HepG2 (cell line): ENCODE measurements at regions not wholly inside any gene's neighbourhood (a gene's known extent, or its start where the extent isn't known, plus 50 kb on each side); places are given as distances from the start of the nearest gene placed in this dataset.

ENCODE experiments used
- ATAC-seq: fragments of 200-7000 bp; cut with Tn5 transposase; 3 replicates; pipeline ENCODE4 v1.9.1; 2020; ENCODE audit warnings: mild to moderate bottlenecking, moderate library complexity
- BruUV-seq: library from RNA; stranded (reverse); fragments of 400-500 nt; replicated peaks from 2 replicates; lab custom pipeline; 2021; lab: Mats Ljungman, UMichigan
- CTCF ChIA-PET: fragments of 300-600 bp; formaldehyde crosslinking; extraction: SDS; loops from one replicate; lab custom pipeline; 2021; ENCODE audit warnings: low total read pairs, inconsistent platforms, low intra/inter-chr PET ratio; lab: Yijun Ruan, JAX
- POLR2A ChIA-PET: fragments of 350-600 bp; sonication (Branson Sonifier 250); formaldehyde crosslinking; loops from one replicate; lab custom pipeline; 2020; ENCODE audit warnings: antibody characterized with exemption, inconsistent platforms; lab: Yijun Ruan, JAX
- DNase-seq: peaks from one replicate; pipeline ENCODE4 v3.0.0-alpha.2; 2015; ENCODE audit warnings: low spot score
- FAIRE-seq: peaks from 3 replicates; lab custom pipeline; 2011; peaks lifted over from hg19 to GRCh38; lab: Jason Lieb, UNC
- H2AFZ ChIP-seq: one replicate; pipeline ENCODE4 v1.6.1; 2011; ENCODE audit warnings: low read length, inconsistent platforms
- H3K27ac ChIP-seq: fragments of 300-600 bp; 3 replicates; pipeline ENCODE4 v1.8.0; 2011; ENCODE audit warnings: mixed run types, mild to moderate bottlenecking, mixed read lengths, low read length, inconsistent platforms; ENCODE audit not compliant: insufficient read depth; ENCODE audit errors: extremely low read length
- H3K27me3 ChIP-seq, 2 experiments: fragments of 200-600 bp in 1 of 2; 2 replicates in 1 of 2; 3 replicates in 1 of 2; pipeline versions ENCODE4 v1.6.0 to v1.8.0; 2011; ENCODE audit warnings: low read length in 2 of 2, mild to moderate bottlenecking in 2 of 2, moderate library complexity in 2 of 2, inconsistent platforms in 1 of 2; ENCODE audit not compliant: insufficient read depth in 2 of 2, control insufficient read depth in 1 of 2
- H3K36me3 ChIP-seq, 2 experiments: fragments of 200-600 bp in 1 of 2; replicated peaks in 1 of 2; 2 replicates in 1 of 2; 3 replicates in 1 of 2; pipeline versions ENCODE4 v1.5.1 to v1.8.0; 2011; ENCODE audit warnings: low read length in 2 of 2, inconsistent platforms in 1 of 2; ENCODE audit not compliant: insufficient read depth in 2 of 2, control insufficient read depth in 1 of 2
- H3K4me1 ChIP-seq: 2 replicates; pipeline ENCODE4 v1.5.1; 2012; ENCODE audit warnings: low read length, inconsistent platforms; ENCODE audit not compliant: insufficient read depth
- H3K4me2 ChIP-seq: 2 replicates; pipeline ENCODE4 v1.6.0; 2011; ENCODE audit warnings: low read depth, low read length, inconsistent platforms
- H3K4me3 ChIP-seq, 3 experiments: fragments of 200-600 bp in 1 of 3; sonication (generic), shearing (Covaris generic) in 1 of 3; replicated peaks in 1 of 3; 2 replicates each; pipeline ENCODE4 v1.5.1; 2011 to 2016; ENCODE audit warnings: low read length in 3 of 3, inconsistent platforms in 2 of 3, low read depth in 2 of 3, mild to moderate bottlenecking in 2 of 3, control low read depth in 1 of 3, mixed read lengths in 1 of 3; ENCODE audit not compliant: insufficient read depth in 1 of 3
- H3K79me2 ChIP-seq: one replicate; pipeline ENCODE4 v1.6.1; 2011; ENCODE audit warnings: low read length, inconsistent platforms; ENCODE audit not compliant: insufficient read depth
- H3K9ac ChIP-seq: 2 replicates; pipeline ENCODE4 v1.6.0; 2011; ENCODE audit warnings: mild to moderate bottlenecking, low read depth, low read length, inconsistent platforms; ENCODE audit not compliant: insufficient read depth
- H3K9me3 ChIP-seq: 2 replicates; pipeline ENCODE4 v1.5.1; 2012; ENCODE audit warnings: mild to moderate bottlenecking, low read length
- H4K20me1 ChIP-seq: 2 replicates; pipeline ENCODE4 v1.6.0; 2011; ENCODE audit warnings: inconsistent platforms, mild to moderate bottlenecking, low read length, moderate library complexity; ENCODE audit not compliant: insufficient read depth
- EP300 ChIP-seq, 3 experiments: sonication (generic) in 1 of 3; formaldehyde crosslinking in 1 of 3; IDR thresholded peaks; 2 replicates each; pipeline versions ENCODE4 v1.5.1 to v1.6.1; 2011 to 2020; ENCODE audit warnings: low read depth in 2 of 3, low read length in 2 of 3, borderline replicate concordance in 1 of 3, improper control_type of control experiment in 1 of 3, mild to moderate bottlenecking in 1 of 3, missing genetic modification reagents in 1 of 3, moderate library complexity in 1 of 3
- GMEB1 ChIP-seq: sonication (generic); formaldehyde crosslinking; IDR thresholded peaks from 2 replicates; pipeline ENCODE4 v1.5.1; 2020; ENCODE audit warnings: missing genetic modification reagents, mild to moderate bottlenecking, borderline replicate concordance
- MEIS1 ChIP-seq: sonication (generic); formaldehyde crosslinking; IDR thresholded peaks from 2 replicates; pipeline ENCODE4 v1.9.0; 2021; ENCODE audit warnings: mild to moderate bottlenecking, missing genetic modification reagents, moderate library complexity, borderline replicate concordance
- NKX3-1 ChIP-seq: sonication (generic); formaldehyde crosslinking; IDR thresholded peaks from 2 replicates; pipeline ENCODE4 v1.5.0; 2020; ENCODE audit warnings: missing genetic modification reagents
- NR2F6 ChIP-seq, 2 experiments: IDR thresholded peaks; 2 replicates each; pipeline ENCODE4 v1.6.1; 2016; ENCODE audit warnings: antibody characterized with exemption in 1 of 2, mild to moderate bottlenecking in 1 of 2
- PHF5A ChIP-seq: IDR thresholded peaks from one replicate; pipeline ENCODE4 v1.6.1; 2018; ENCODE audit warnings: low read depth, missing genetic modification reagents; ENCODE audit not compliant: unreplicated experiment
- RAD51 ChIP-seq: fragments of 450-650 bp; IDR thresholded peaks from 2 replicates; pipeline ENCODE4 v1.6.1; 2016; ENCODE audit warnings: borderline replicate concordance
- SRSF4 ChIP-seq: fragments of 200-400 bp; formaldehyde crosslinking; IDR thresholded peaks from one replicate; pipeline ENCODE4 v1.6.1; 2018; ENCODE audit warnings: mild to moderate bottlenecking, low read depth, low read length, moderate library complexity; ENCODE audit not compliant: poor library complexity, severe bottlenecking
- TRIM24 ChIP-seq: sonication (generic); formaldehyde crosslinking; IDR thresholded peaks from 2 replicates; pipeline ENCODE4 v1.8.0; 2022; ENCODE audit warnings: mild to moderate bottlenecking, missing genetic modification reagents
- ZNF20 ChIP-seq: sonication (generic); formaldehyde crosslinking; IDR thresholded peaks from 2 replicates; pipeline ENCODE4 v1.4.0; 2020; ENCODE audit warnings: mild to moderate bottlenecking, moderate library complexity, missing genetic modification reagents
- ZNF326 ChIP-seq: sonication (generic); formaldehyde crosslinking; IDR thresholded peaks from 2 replicates; pipeline ENCODE4 v1.4.0; 2020; ENCODE audit warnings: missing genetic modification reagents, borderline replicate concordance
- ZNF569 ChIP-seq: sonication (generic); formaldehyde crosslinking; IDR thresholded peaks from 2 replicates; pipeline ENCODE4 v1.5.0; 2020; ENCODE audit warnings: mild to moderate bottlenecking, missing genetic modification reagents, moderate library complexity, borderline replicate concordance
- ZNF746 ChIP-seq: sonication (generic); formaldehyde crosslinking; IDR thresholded peaks from 2 replicates; pipeline ENCODE4 v1.8.0; 2022; ENCODE audit warnings: mild to moderate bottlenecking, missing genetic modification reagents
- WGBS: methylation state at CpG from one replicate; pipeline ENCODE4 v1.1.6; 2017; ENCODE audit warnings: low lambda C conversion rate; 5-methylcytosine and 5-hydroxymethylcytosine counted together
- in situ Hi-C: cut with HindIII; loops from 2 replicates; pipeline ENCODE4 v1.10.0; 2017; ENCODE audit warnings: low pct_unique_long_range_greater_than_20kb; ENCODE audit not compliant: extremely low pct_ligation_motif_present
- intact Hi-C: fragments of 100-400 bp; cut with micrococcal nuclease; formaldehyde crosslinking; loops from one replicate; pipeline ENCODE4 v1.10.0; 2022; ENCODE audit not compliant: unreplicated experiment
- TF ChIP-seq, protein P1 (sequence below): sonication (generic); formaldehyde crosslinking; IDR thresholded peaks from 2 replicates; pipeline ENCODE4 v1.5.0; 2020; ENCODE audit warnings: mild to moderate bottlenecking, missing genetic modification reagents

- H3K27me3 ChIP-seq, result no peaks in the 10 kb centered on the region
- in situ Hi-C loops (no loop called here), intact Hi-C loops (no loop called here)
- no peak overlapping the region for H3K27ac ChIP-seq
- peaks cover 50% of the 10 kb centered on the region for H3K9me3 ChIP-seq
- DNase-seq (no peak), FAIRE-seq (no peak), ATAC-seq (no peak)
- H2AFZ ChIP-seq, result no peak overlapping the region
- CTCF ChIA-PET, result no interaction called here
- no peak overlapping the region for H3K9ac ChIP-seq
- no peaks in the 10 kb centered on the region for H3K4me1 ChIP-seq
- no peaks in the 10 kb centered on the region for H3K79me2 ChIP-seq
- no peaks in the 10 kb centered on the region for H4K20me1 ChIP-seq
- BruUV-seq, result no TSS peak
- TF ChIP-seq NR2F6 (IDR thresholded peaks at IDR 0.05) (no peak), NR2F6 (CRISPR knock-in tag; IDR thresholded peaks at IDR 0.05) (no peak), PHF5A (CRISPR knock-in tag) (no peak), TRIM24 (CRISPR knock-in tag) (no peak), RAD51 (no peak)
- no peaks in the 10 kb centered on the region for H3K36me3 ChIP-seq
- 0% methylated on average over 1 of the region's 1 CpG for WGBS
- POLR2A ChIA-PET, result no interaction called here
- no peak overlapping the region for H3K4me2 ChIP-seq
- no peak overlapping the region for H3K4me3 ChIP-seq
Measured at GRCh38 chr13:55439450-55439849, 1701.3 kb upstream of the PRR20A start.

DNA sequence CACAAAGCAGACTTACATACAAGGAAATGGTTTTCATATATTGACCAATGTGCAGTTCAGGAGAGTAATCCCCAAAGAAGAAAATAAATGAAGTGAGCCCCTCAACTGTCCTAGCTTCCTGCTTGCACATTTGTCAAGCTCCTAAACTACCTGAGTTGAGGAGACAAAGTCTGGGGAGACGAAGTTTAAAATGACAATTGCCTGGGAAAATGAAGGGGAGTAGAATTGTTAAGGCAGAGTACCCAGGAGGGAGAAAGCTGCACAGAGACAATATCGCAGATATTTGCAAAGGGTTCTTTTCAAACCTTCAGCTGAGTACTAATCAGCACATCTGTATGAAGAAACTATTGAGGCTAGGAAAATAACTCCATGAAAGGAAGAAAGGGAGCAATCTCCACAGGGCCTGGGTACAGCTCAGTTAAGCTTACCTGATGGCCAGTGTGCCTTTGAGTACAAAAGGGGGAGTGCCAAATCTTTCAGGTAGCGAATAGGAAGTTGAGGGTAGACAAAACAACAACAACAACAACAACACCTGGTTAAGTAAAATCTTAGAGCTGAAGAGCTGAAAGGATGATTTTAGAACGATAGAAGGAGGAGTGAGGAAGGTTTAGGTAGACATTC is 1700.1 kb upstream of the PRR20A start:
- DNase-seq (no peak), ATAC-seq (no peak), FAIRE-seq (no peak)
- Histone ChIP-seq H3K27ac (no peak overlapping the region), H2AFZ (no peak overlapping the region), H3K4me3 (no peak overlapping the region), H3K36me3 (no peaks in the 10 kb centered on the region), H4K20me1 (no peaks in the 10 kb centered on the region), H3K79me2 (no peaks in the 10 kb centered on the region), H3K9me3 (peaks cover 40% of the 10 kb centered on the region), H3K4me2 (no peak overlapping the region), H3K9ac (no peak overlapping the region), H3K27me3 (no peaks in the 10 kb centered on the region), H3K4me1 (no peaks in the 10 kb centered on the region)
- CTCF ChIA-PET, result no interaction called here
- WGBS, result 1% methylated on average over 4 of the region's 4 CpGs
- intact Hi-C loops, result no loop called here
- BruUV-seq, result no TSS peak
- POLR2A ChIA-PET, result no interaction called here
- in situ Hi-C loops, result no loop called here
- TF ChIP-seq GMEB1 (CRISPR knock-in tag) (no peak), ZNF326 (CRISPR knock-in tag) (no peak), ZNF746 (no peak), ZNF20 (no peak), SRSF4 (no peak), NKX3-1 (CRISPR knock-in tag) (no peak), ZNF569 (CRISPR knock-in tag) (no peak), EP300 (IDR thresholded peaks at IDR 0.05; ENCODE audit: low read depth in 2 of 2, low read length in 2 of 2) (no peak), EP300 (CRISPR knock-in tag; IDR thresholded peaks at IDR 0.05; ENCODE audit: borderline replicate concordance) (no peak), MEIS1 (CRISPR knock-in tag) (no peak)
- TF ChIP-seq, protein P1, sequence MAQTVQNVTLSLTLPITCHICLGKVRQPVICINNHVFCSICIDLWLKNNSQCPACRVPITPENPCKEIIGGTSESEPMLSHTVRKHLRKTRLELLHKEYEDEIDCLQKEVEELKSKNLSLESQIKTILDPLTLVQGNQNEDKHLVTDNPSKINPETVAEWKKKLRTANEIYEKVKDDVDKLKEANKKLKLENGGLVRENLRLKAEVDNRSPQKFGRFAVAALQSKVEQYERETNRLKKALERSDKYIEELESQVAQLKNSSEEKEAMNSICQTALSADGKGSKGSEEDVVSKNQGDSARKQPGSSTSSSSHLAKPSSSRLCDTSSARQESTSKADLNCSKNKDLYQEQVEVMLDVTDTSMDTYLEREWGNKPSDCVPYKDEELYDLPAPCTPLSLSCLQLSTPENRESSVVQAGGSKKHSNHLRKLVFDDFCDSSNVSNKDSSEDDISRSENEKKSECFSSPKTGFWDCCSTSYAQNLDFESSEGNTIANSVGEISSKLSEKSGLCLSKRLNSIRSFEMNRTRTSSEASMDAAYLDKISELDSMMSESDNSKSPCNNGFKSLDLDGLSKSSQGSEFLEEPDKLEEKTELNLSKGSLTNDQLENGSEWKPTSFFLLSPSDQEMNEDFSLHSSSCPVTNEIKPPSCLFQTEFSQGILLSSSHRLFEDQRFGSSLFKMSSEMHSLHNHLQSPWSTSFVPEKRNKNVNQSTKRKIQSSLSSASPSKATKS, result no peak
